GM19238 (cell line): ENCODE measurements at regions not wholly inside any gene's neighbourhood (a gene's known extent, or its start where the extent isn't known, plus 50 kb on each side); places are given as distances from the start of the nearest gene placed in this dataset.
"Not testable (repeated sequence)": the region's sequence is repeated elsewhere in the genome, so short reads cannot be mapped to it uniquely, and the experiment has no call there.

Experiments used
- DNase-seq: peaks from one replicate; pipeline ENCODE4 v3.0.0; 2011; ENCODE audit warnings: low spot score; ENCODE audit not compliant: insufficient read length

DNA sequence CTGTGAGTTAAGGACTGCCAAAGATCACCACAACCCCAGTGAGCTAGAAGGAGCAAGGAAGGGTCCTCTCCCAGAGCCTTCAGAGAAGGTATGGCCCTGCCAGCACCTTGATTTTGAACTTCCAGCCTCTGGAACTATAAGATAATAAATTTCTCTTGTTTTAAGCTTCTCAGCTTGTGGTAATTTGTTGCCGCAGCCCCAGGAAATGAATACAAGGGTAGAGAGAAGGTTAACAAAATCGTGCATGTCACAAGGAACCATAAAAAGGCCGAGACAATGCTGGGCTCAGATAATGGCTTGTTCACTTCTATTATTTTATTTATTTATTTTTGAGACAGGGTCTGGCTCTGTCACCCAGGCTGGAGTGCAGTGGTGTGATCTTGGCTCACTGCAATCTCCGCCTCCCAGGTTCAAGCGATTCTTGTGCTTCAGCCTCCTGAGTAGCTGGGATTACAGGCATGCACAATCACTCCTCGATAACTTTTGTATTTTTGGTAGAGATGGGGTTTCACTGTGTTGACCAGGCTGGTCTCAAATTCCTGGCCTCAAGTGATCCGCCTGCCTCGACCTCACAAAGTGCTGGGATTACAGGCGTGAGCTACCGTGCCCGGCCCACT is 71.5 kb downstream of the WSB1 start:
- not testable (repeated sequence) for DNase-seq

DNA sequence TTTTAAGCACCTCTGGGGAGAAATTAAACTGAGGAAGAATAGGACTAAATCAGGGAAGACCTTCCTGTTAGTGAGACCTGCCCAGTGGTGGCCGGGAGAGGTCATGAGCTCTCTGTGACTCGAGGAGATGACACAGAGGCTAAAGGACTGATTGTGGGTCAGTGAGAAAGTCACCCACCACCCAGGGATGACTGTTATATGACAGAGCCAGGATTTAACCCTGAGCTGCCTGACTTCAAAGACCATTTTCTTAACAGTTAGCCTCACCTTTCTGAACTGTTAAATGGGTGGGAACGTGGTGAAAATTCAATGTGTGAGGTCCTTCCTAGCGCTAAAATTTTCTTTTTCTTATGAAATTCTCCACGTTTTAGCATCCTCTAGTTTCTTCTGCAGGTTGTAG is 72.5 kb downstream of the WSB1 start:
- no peak for DNase-seq

DNA sequence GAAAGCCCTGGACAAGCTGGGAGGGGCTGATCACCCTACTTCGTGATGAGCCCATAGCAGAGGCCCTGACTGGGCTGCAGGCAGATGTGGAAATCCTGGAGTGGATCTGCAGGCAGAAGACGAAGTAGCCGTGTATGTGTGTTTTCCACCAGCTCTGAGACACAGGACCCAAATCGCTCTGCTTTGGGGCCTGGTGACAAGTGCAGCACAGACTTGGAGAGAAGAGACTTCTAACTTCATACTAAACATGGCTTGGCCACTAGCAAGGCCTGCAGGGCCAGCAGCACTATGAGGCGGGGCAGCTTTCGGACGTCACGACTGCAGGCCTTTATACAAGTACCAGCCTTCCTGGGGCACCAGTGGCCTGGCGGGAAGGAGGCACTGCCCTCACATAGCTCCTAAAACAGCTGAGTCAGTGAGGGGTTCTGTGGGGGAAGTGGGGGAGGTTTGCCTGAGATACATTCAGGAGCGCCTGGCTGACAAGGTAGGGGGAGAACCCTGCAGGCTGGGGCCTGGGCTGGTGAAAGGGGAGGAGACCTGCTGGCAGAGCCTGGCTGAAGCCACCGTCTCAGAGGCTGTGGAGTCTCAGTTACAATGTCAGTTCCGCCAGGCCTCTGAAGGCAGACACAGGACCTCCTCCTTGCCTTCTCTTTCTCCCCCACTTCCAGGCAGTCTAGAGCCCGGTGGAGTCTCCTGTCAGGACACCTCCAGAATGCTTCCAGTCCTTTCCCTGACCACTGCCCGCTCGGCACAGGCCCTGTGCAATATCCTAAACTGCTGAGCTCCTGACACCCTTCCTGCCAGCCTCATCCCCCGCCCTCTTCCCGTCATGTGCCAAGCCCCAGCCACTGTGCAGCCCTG is 73.4 kb downstream of the WSB1 start:
- no peak for DNase-seq

DNA sequence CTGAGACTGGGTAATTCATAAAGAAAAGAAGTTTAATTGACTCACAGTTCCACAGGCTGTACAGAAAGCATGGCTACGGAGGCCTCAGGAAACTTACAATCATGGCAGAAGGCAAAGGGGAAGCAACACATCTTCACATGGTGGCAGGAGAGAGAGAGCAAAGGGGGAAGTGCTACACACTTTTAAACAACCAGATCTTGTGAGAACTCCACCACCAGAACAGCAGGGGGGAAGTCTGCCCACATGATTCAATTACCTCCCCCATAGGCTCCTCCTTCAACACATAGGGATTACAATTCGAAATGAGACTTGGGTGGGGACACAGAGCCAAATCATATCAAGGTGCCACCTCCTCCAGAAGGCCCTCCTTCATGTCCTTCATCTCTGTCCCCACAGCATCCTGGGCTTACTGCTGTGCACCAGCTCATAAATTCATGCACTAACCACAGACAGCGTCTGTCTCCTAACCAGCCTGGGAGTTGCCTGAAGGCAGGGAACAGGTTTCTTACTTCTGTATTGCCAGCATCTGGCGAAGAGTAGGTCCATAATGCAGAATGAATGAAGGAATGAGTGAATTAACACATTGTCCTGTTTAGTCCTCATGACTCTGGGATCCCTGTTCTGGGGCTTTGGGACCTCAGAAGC is 74.4 kb downstream of the WSB1 start:
- DNase-seq, result no peak

DNA sequence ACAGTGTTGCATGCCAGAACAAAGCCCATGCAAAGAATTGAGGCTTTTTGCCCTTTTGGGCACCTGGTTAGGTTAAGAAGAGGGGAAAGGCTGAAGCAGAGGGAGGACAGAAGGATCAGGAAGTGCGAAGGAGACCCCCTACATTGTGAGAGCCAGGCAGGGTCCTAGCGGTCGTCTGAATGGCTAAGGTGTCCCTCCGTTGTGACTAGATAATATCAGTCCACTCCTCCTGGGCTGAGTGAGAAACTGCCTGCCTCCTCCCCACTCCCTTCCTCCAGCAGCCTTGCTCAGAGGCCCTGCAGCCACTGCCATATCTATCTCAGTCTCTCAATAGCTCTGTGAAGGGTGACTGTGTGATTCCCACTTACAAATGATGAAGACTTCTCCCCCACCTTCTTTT is 75.1 kb downstream of the WSB1 start:
- DNase-seq, result no peak

DNA sequence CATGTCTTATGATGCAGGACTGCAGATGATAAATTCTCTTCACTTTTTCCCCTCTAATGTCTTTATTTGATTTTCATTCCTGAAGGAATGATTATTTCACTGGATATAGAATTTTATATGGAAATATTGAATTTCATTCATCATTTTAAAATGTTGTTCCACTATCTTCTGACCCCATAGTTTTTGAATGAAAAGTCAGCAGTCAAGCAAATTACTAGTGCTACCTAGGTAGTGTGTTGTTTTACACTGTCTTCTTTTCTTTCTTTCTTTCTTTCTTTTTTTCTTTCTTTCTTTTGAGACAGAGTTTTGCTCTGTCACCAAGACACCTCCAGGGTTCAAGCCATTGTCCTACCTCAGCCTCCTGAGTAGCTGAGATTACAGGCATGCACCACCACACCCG is 76.9 kb downstream of the WSB1 start:
- DNase-seq, result no peak

DNA sequence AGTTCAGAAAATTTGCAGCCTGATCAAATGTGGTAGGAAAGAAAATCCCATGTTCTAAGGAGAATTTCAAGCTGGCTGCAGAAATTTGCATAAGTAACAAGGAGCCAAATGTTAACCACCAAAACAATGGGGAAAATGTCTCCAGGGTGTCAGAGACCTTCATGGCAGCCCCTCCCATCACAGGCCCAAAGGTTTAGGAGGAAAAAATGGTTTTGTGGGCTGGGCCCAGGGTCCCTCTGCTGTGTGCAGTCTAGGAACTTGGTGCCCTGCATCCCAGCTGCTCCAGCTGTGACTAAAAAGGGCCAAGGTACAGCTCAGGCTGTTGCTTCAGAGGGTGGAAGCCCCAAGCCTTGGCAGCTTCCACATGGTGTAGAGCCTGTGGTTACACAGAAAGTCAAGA is 79.8 kb downstream of the WSB1 start:
- not testable (repeated sequence) for DNase-seq

DNA sequence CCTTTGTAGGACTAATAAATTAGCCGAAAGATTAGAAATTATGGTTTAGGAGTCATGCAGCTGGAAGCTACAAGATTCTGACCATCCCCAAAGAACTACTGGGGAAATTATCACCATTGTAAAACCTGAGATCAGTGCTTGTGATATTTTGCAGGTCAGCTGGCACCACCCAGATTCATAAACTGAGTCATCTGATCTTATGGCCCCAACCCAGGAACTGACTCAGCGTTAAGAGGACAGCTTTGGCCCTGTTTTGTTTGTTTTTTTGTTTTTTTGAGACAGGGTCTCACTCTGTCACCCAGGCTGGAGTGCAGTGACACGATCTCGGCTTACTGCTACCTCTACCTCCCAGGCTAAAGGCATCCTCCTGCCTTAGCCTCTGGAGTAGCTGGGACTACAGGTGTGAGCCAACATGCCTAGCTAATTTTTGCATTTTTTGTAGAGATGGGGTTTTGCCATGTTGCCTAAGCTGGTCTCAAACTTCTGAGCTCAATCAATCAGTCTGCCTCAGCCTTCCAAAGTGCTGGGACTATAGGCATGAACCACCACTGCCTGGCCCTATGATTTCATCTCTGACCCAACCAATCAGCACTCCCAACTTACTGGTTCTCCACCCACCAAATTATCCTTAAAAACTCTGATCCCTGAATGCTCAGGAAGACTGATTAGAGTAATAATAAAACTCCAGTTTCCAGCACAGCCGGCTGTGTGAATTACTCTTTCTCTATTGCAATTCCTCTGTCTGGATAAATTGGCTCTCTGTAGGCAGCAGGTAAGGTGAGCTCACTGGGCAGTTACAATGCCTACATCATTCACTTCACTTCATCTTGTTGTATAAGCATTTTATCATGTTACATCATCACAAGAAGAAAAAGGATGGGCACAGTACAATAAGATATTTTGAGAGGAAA is 79.4 kb upstream of the KSR1 start:
- DNase-seq, result no peak

DNA sequence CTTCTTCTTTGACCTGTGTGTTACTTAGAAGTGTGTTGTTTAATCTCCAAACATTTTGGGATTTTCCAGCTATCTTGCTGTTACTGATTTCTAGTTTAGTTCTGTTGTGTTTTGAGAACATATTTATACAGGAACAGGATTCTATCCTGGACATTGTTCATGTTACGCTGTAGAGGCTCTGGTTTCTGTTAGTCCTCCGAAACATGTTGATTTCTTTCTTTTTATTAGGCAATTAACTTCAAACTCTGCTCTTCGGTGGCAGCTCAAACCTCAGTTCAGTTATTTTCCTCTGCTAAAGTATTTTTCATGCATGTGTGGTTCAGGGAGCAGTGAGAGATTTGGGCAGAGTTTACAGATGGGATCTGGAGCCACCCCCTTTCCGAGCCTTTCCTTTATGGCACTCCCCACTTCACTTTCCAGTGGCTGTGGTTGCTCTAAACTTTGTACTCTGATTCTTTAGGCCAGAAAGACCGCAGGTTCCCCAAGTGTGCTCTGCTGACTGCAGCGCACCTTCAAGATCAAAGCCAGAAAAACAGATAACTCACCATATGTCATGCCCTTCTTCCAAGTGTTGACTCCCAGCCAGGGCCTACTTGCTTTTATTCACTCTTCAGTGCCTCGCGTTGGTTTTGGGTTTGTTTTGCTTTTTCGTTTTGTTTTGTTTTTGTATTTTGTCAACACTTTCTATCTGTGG is 77.6 kb upstream of the KSR1 start:
- DNase-seq, result no peak

DNA sequence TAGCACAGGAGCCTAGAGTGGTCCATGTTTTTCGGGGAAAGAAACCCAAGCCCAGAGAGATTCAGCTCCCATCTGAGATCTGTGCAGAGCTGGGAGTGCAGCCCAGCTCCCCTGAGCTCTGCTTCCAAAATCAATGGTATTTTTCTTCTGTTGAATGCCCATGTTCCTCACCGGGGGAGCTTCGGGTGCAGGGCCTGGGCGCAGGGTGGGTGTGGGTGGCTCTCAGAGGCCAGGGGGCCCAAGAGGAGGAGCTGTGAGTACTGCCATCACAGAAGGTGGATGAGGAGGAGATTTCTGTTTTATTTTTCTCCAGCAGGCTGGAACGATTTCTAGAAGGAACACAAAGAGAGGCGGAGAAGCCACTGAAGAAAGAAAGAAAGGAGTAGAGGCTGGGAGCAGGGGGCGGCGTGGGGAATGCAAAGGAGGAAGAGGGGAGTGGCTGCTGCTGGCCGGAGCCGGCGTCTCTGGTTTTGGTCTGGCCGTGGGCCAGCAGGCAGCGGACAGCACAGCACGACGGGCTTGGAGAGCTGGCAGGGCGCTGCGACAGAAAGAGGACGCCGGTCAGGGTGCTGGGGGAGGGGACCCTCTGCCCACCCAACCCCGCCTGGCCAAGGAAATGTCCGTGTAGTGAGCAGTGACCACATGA is 76.2 kb upstream of the KSR1 start:
- DNase-seq, result no peak

DNA sequence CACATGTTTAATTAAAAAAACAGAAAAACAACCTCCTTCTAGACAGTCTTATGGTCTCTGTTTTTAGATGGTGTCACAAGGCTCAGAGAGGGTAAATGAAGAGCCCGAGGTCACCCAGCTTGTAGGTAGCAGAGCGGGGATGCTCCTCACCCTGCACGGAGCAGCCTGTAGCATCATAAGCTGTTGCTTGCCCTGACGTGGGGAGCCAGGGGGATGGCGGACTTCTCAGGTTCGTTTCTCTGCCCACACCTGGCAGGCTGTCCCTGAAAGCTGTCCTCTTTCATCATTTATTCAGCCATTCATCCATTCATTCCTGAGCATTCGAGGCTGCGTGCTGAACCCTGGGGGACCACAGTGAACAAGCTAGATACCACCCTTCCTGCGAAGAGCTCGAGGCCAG is 75.7 kb upstream of the KSR1 start:
- no peak for DNase-seq

DNA sequence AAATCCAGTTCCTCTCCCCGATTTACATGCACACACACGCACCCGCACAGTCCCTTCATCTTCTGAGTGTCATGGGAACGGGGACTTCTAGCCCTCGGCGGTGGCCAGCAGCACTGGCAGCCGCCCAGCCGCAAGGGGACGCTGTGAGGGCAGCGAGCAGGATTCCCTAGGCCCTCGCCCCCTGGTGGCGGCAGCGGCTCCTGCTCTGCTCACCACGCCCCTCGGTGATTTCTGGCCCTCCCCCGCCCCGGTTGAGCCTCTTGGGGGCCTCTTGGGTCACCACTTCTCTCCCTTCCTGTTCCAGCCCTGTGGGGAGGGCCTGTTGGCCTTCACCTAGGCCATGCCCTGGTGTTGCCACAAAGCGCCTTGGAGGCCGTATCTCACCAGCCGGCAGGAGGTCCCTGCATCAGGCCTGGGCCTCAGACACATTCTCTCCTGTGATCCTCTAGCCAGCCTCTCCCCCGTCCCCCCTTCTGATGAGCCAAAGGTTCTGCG is 75.2 kb upstream of the KSR1 start:
- DNase-seq, result peak; percentile 73

DNA sequence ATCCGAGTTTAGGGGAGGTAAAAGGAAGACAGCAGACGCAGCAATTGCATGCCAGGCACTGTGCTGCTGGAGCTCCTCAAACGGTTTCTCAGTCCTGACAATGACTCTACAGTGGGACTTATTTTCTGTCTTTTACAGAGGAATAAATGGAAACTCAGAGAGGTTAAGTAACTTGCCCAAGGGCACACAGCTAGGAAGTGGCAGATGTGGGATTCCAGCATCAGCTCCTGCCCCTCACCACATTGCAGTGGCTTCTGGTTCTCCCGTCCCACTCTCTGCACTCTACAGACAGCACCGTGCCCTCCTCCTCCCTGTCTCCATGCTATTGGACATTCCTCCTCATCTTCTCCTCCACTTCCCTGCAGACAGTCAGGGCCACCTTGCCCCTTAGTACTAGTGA is 74.2 kb upstream of the KSR1 start:
- no peak for DNase-seq

DNA sequence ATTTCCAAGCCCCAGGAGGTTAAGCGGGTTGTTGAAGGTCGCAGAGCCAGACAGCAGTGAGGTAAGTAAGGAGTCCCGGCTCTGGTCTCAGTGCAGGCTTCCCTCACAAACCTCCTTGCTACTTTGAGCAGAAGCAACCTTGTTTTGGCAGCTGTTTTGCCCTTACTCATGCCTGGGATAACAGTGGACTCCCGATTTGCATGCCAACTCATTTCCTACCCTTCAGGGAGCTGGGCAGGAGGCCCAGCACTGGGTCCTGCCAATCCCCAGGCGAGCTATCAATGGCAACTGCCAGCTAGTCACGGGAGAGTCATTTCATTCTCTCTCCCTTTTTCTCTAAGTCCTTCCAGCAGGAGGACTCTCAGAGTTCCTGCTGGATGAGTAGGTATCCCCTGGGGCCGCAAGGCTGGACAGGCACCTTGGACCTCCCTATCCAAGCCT is 72.0 kb upstream of the KSR1 start:
- no peak for DNase-seq

DNA sequence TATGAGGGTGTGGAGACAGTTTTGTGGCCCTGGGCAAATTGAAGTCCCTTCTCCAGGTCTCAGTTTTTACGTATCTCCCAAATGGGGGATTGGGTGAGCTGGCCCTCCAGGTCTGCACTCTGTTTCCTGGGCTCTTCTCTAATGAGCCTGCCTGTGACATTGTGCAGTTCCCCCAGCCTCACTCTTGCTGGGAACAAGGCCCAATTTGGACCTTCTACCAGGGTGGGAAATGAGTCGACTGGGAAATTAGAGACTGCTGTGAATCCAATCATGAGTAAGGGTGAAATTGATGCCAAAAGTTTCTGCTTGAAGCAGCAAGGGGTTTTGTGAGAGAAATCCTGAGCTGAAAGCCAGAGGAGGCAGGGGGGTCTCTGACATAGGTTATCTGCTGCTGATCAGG is 71.5 kb upstream of the KSR1 start:
- no peak for DNase-seq

DNA sequence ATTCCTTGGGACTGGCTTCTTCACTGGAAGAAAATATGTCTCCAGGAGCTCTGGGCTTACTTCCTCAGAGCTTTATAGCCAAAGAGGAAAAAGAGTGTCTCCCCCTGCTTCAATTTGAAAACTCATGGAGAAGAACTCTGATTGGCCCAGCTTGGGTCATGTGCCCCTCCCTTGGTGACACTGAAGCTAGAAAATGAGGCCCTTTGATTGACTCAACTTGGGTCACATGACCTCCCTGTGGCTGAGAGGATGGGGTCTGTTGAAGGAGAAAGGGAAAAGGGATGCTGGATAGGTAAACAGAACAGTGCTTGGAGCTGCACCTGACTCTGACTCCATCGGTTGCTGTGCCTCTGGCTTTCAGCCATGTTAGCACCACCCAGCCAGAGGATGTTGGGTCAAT is 70.6 kb upstream of the KSR1 start:
- DNase-seq, result no peak

DNA sequence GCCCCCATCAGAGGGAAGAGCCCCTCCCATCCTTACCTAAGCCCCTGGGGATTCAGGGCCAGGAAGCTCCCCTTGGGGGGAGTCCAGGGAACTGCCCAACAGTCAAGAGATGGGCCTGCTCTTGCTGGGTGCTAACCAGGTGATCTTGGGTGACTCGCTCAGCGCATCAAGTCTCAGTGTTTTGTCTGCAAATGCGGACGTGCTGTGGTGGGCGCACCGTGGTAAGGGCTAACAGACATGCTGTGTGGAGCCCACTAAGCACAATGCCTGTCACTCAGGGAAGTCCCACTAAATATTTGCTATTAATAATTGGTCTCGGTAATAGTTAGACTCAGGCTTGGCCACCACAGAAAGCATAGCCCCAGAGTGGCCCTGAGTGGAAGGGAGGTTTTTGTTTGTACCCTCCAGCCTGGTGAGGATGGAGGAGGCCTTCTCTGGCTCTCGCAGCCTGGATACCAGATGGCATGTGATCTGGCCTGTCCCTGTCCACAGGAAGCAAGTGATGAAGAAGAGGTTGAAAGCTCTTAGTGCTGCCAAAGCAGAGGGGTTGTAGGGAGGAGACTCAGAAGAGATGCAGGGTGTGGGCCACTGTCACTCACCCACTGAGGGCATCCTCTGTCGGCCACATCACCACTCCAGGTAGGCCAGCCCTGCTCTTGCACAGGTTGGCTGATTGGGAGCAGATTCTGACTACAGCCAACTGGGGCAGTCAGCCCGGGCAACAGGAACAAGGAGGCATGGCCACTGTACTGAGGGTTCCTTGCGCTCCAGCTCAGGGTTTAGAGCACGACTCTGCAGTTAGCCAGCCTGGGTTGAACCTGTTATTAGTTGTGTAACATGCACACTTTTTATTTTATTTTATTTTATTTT is 69.8 kb upstream of the KSR1 start:
- no peak for DNase-seq

DNA sequence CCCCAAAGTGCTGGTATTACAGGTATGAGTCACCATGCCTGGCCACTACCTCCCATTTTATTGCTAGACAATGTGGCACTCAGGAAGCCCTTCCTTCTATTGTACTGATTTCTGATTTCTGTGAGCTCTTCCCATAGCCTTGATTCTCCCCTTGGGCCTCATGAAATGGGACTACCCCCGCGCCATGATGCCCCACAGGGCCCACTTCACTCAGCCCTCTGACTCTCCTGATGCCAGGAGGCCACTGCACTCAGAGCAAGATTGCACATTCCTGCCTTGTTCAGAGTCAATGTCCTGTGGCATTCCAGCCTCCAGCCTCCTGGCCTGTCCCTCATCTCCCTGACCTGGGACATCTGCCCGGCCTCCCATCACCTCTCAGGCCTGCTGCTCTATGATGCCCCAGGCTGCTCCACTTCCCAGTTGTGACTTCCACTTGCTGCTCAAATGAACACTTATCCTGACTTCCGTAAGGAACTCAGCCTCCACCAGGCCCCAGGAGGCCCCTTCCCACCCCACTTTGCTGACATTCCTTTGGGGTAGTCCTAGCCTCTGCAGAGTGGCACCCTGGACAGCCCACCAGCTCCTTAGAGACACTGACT is 66.6 kb upstream of the KSR1 start:
- DNase-seq, result no peak

DNA sequence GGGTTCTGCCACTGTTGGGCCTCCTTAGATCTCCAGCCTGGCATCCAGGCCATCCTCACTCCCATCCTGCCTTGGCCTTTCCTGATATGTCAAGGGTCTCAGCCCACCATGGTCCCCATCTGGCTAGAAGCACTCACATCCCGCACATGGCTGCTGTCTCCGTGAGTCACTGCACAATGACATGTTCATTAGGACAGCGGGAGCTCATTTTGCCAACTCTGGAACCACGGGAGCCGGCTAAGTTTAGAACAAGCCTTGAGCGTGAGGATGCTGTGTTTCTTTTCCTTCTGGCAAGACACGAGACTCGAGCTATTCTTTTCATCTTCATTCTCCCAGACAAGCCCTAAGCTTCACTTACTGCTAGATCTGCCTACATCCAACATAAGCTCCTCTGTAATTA is 65.7 kb upstream of the KSR1 start:
- DNase-seq, result no peak
